Effector memory CD4-positive, alpha-beta T cell (primary cell): ENCODE measurements at regions not wholly inside any gene's neighbourhood (a gene's known extent, or its start where the extent isn't known, plus 50 kb on each side); places are given as distances from the start of the nearest gene placed in this dataset.
"Not testable (repeated sequence)": the region's sequence is repeated elsewhere in the genome, so short reads cannot be mapped to it uniquely, and the experiment has no call there.

Source experiments
- DNase-seq, 3 donors: peaks; one replicate each; pipeline ENCODE4 v3.0.0-alpha.2; 2020
- H3K27ac ChIP-seq: 2 replicates; pipeline ENCODE4 v1.7.0; 2013; ENCODE audit warnings: mild to moderate bottlenecking, low read length, moderate library complexity; ENCODE audit not compliant: insufficient read depth, poor library complexity, severe bottlenecking
- H3K27me3 ChIP-seq: replicated peaks from 2 replicates; pipeline ENCODE4 v1.7.0; 2013; ENCODE audit warnings: mild to moderate bottlenecking, low read length; ENCODE audit not compliant: insufficient read depth, control insufficient read depth, poor library complexity, severe bottlenecking
- H3K36me3 ChIP-seq: 2 replicates; pipeline ENCODE4 v1.7.0; 2013; ENCODE audit warnings: mild to moderate bottlenecking, low read length, moderate library complexity; ENCODE audit not compliant: control insufficient read depth, insufficient read depth
- H3K4me1 ChIP-seq: 2 replicates; pipeline ENCODE4 v1.7.0; 2013; ENCODE audit warnings: low read length, mild to moderate bottlenecking; ENCODE audit not compliant: control insufficient read depth, insufficient read depth, poor library complexity, severe bottlenecking
- H3K4me3 ChIP-seq: 2 replicates; pipeline ENCODE4 v1.7.0; 2013; ENCODE audit warnings: low read length, low read depth, mild to moderate bottlenecking; ENCODE audit not compliant: insufficient read depth, poor library complexity, severe bottlenecking
- H3K9me3 ChIP-seq: 2 replicates; pipeline ENCODE4 v1.7.0; 2013; ENCODE audit warnings: mild to moderate bottlenecking, low read length, moderate library complexity; ENCODE audit not compliant: control insufficient read depth

- no peaks in the 10 kb centered on the region for H3K4me1 ChIP-seq
- H3K4me3 ChIP-seq, result no peak overlapping the region
- no peak for DNase-seq
- H3K27ac ChIP-seq, result no peak overlapping the region
- H3K9me3 ChIP-seq, result no peaks in the 10 kb centered on the region
- H3K36me3 ChIP-seq, result no peaks in the 10 kb centered on the region
- H3K27me3 ChIP-seq, result no peaks in the 10 kb centered on the region
These were observed 102.4 kb upstream of the DCC start for GRCh38 chr18:52237551-52237950.

GRCh38 chr18:52242711-52243110 is 97.3 kb upstream of the DCC start:
- Histone ChIP-seq H3K36me3 (no peaks in the 10 kb centered on the region), H3K27ac (no peak overlapping the region), H3K27me3 (no peaks in the 10 kb centered on the region), H3K4me1 (no peaks in the 10 kb centered on the region), H3K9me3 (no peaks in the 10 kb centered on the region), H3K4me3 (no peak overlapping the region)
- DNase-seq, result no peak

GRCh38 chr18:52244658-52245057 is 95.3 kb upstream of the DCC start:
- H3K27me3 ChIP-seq, result no peaks in the 10 kb centered on the region
- no peaks in the 10 kb centered on the region for H3K9me3 ChIP-seq
- no peaks in the 10 kb centered on the region for H3K36me3 ChIP-seq
- H3K4me3 ChIP-seq, result no peak overlapping the region
- no peaks in the 10 kb centered on the region for H3K4me1 ChIP-seq
- no peak for DNase-seq
- no peak overlapping the region for H3K27ac ChIP-seq

- no peaks in the 10 kb centered on the region for H3K27me3 ChIP-seq
- DNase-seq, result no peak
- no peaks in the 10 kb centered on the region for H3K4me1 ChIP-seq
- no peaks in the 10 kb centered on the region for H3K36me3 ChIP-seq
- no peaks in the 10 kb centered on the region for H3K9me3 ChIP-seq
- H3K27ac ChIP-seq, result no peak overlapping the region
- no peak overlapping the region for H3K4me3 ChIP-seq
These were observed 85.6 kb upstream of the DCC start for GRCh38 chr18:52254367-52254766.

- H3K4me3 ChIP-seq, H3K27ac ChIP-seq, DNase-seq, H3K9me3 ChIP-seq, H3K27me3 ChIP-seq, H3K36me3 ChIP-seq, H3K4me1 ChIP-seq: not testable (repeated sequence)
These were observed 82.6 kb upstream of the DCC start for GRCh38 chr18:52257417-52257816.

GRCh38 chr18:52275817-52276216 is 64.2 kb upstream of the DCC start:
- Histone ChIP-seq H3K9me3 (no peaks in the 10 kb centered on the region), H3K4me1 (no peaks in the 10 kb centered on the region), H3K36me3 (no peaks in the 10 kb centered on the region), H3K4me3 (no peak overlapping the region), H3K27ac (no peak overlapping the region), H3K27me3 (no peaks in the 10 kb centered on the region)
- no peak for DNase-seq

- Histone ChIP-seq H3K36me3 (no peaks in the 10 kb centered on the region), H3K27me3 (no peaks in the 10 kb centered on the region), H3K4me1 (no peaks in the 10 kb centered on the region), H3K9me3 (no peaks in the 10 kb centered on the region), H3K27ac (no peak overlapping the region), H3K4me3 (no peak overlapping the region)
- DNase-seq, result no peak
These were observed 62.2 kb upstream of the DCC start for GRCh38 chr18:52277785-52278184.

- no peaks in the 10 kb centered on the region for H3K4me1 ChIP-seq
- H3K27me3 ChIP-seq, result no peaks in the 10 kb centered on the region
- no peaks in the 10 kb centered on the region for H3K36me3 ChIP-seq
- H3K27ac ChIP-seq, result no peak overlapping the region
- H3K4me3 ChIP-seq, result no peak overlapping the region
- no peak for DNase-seq
- no peaks in the 10 kb centered on the region for H3K9me3 ChIP-seq
These were observed 61.8 kb upstream of the DCC start for GRCh38 chr18:52278191-52278590.

GRCh38 chr18:52280702-52281101 is 59.3 kb upstream of the DCC start:
- H3K36me3 ChIP-seq, result no peaks in the 10 kb centered on the region
- DNase-seq, result no peak
- no peaks in the 10 kb centered on the region for H3K4me1 ChIP-seq
- no peak overlapping the region for H3K4me3 ChIP-seq
- no peaks in the 10 kb centered on the region for H3K27me3 ChIP-seq
- H3K27ac ChIP-seq, result no peak overlapping the region
- H3K9me3 ChIP-seq, result no peaks in the 10 kb centered on the region

- H3K4me3 ChIP-seq, result no peak overlapping the region
- H3K4me1 ChIP-seq, result no peaks in the 10 kb centered on the region
- no peaks in the 10 kb centered on the region for H3K36me3 ChIP-seq
- no peak overlapping the region for H3K27ac ChIP-seq
- no peak for DNase-seq
- no peaks in the 10 kb centered on the region for H3K27me3 ChIP-seq
- H3K9me3 ChIP-seq, result no peaks in the 10 kb centered on the region
These were observed 56.1 kb upstream of the DCC start for GRCh38 chr18:52283927-52284326.

- Histone ChIP-seq H3K36me3 (no peaks in the 10 kb centered on the region), H3K9me3 (no peaks in the 10 kb centered on the region), H3K4me3 (no peak overlapping the region), H3K4me1 (no peaks in the 10 kb centered on the region), H3K27ac (no peak overlapping the region), H3K27me3 (no peaks in the 10 kb centered on the region)
- DNase-seq, result no peak
These were observed 53.3 kb upstream of the DCC start for GRCh38 chr18:52286675-52287074.
